SK-N-SH (cell line): ENCODE measurements at regions not wholly inside any gene's neighbourhood (a gene's known extent, or its start where the extent isn't known, plus 50 kb on each side); places are given as distances from the start of the nearest gene placed in this dataset.

Source experiments
- CTCF ChIA-PET: fragments of 300-600, 350-600 bp; formaldehyde crosslinking; extraction: SDS; loops from one replicate; lab custom pipeline; 2021; lab: Yijun Ruan, JAX
- POLR2A ChIA-PET: fragments of 350-600 bp; sonication (Branson Sonifier 250); formaldehyde crosslinking; extraction: SDS; loops from one replicate; lab custom pipeline; 2020; ENCODE audit warnings: antibody characterized with exemption, inconsistent platforms; lab: Yijun Ruan, JAX
- DNase-seq: peaks from one replicate; pipeline ENCODE4 v3.0.0; 2012
- H2AFZ ChIP-seq: fragments of 200-600 bp; sonication (generic); 2 replicates; pipeline ENCODE4 v1.8.1; 2016; ENCODE audit warnings: antibody characterized with exemption, mild to moderate bottlenecking, low read depth
- H3F3A ChIP-seq: fragments of 200-600 bp; sonication (generic); replicated peaks from 2 replicates; pipeline ENCODE3; 2016; ENCODE audit warnings: antibody characterized with exemption, mild to moderate bottlenecking; ENCODE audit not compliant: insufficient read depth
- H3K27ac ChIP-seq, 2 experiments: fragments of 200-500 bp in 1 of 2; fragments of 200-600 bp in 1 of 2; sonication (Bioruptor generic) in 1 of 2; sonication (generic), shearing (Covaris generic) in 1 of 2; 2 replicates each; pipeline versions ENCODE4 v1.5.1 to v1.6.1; 2014 to 2016; ENCODE audit warnings: low read depth in 2 of 2, inconsistent platforms in 1 of 2, low read length in 1 of 2, mild to moderate bottlenecking in 1 of 2, mixed read lengths in 1 of 2
- H3K27me3 ChIP-seq: fragments of 200-600 bp; sonication (generic), shearing (Covaris generic); 2 replicates; pipeline ENCODE4 v1.6.1; 2016; ENCODE audit warnings: mixed run types; ENCODE audit not compliant: insufficient read depth
- H3K36me3 ChIP-seq, 2 experiments: fragments of 200-500 bp in 1 of 2; fragments of 200-600 bp in 1 of 2; sonication (Bioruptor generic) in 1 of 2; sonication (generic) in 1 of 2; replicated peaks in 1 of 2; 2 replicates each; pipeline versions ENCODE3 to v1.5.1; 2014 to 2016; ENCODE audit warnings: low read length in 1 of 2, mild to moderate bottlenecking in 1 of 2; ENCODE audit not compliant: insufficient read depth in 2 of 2, control insufficient read depth in 1 of 2
- H3K4me1 ChIP-seq, 2 experiments: fragments of 200-500 bp in 1 of 2; fragments of 200-600 bp in 1 of 2; sonication (Bioruptor generic) in 1 of 2; sonication (generic), shearing (Covaris generic) in 1 of 2; 2 replicates each; pipeline versions ENCODE4 v1.5.1 to v1.6.1; 2014 to 2016; ENCODE audit warnings: low read depth in 1 of 2, low read length in 1 of 2, mixed run types in 1 of 2; ENCODE audit not compliant: insufficient read depth in 2 of 2, control insufficient read depth in 1 of 2
- H3K4me2 ChIP-seq: fragments of 200-600 bp; sonication (generic), shearing (Covaris generic); 2 replicates; pipeline ENCODE4 v1.6.1; 2017; ENCODE audit warnings: mixed run types
- H3K4me3 ChIP-seq, 2 experiments: fragments of 200-500 bp in 1 of 2; fragments of 200-600 bp in 1 of 2; sonication (Bioruptor generic) in 1 of 2; sonication (generic), shearing (Covaris generic) in 1 of 2; 2 replicates each; pipeline versions ENCODE4 v1.5.1 to v1.8.1; 2014 to 2016; ENCODE audit warnings: low read depth in 2 of 2, inconsistent platforms in 1 of 2, low read length in 1 of 2, mild to moderate bottlenecking in 1 of 2, mixed read lengths in 1 of 2, moderate library complexity in 1 of 2
- H3K79me2 ChIP-seq: fragments of 200-600 bp; sonication (generic); 2 replicates; pipeline ENCODE4 v1.8.1; 2017; ENCODE audit warnings: mild to moderate bottlenecking; ENCODE audit not compliant: insufficient read depth
- H3K9ac ChIP-seq: fragments of 200-600 bp; sonication (generic); 2 replicates; pipeline ENCODE4 v1.6.1; 2017; ENCODE audit warnings: mixed run types
- H3K9me2 ChIP-seq: fragments of 200-600 bp; sonication (generic); 2 replicates; pipeline ENCODE4 v1.6.1; 2017; ENCODE audit warnings: mixed run types
- H3K9me3 ChIP-seq: fragments of 200-600 bp; sonication (generic); 2 replicates; pipeline ENCODE4 v1.6.1; 2017; ENCODE audit warnings: mixed run types, mild to moderate bottlenecking, moderate library complexity
- H4K20me1 ChIP-seq: fragments of 200-600 bp; sonication (generic); 2 replicates; pipeline ENCODE4 v1.6.1; 2017; ENCODE audit warnings: mild to moderate bottlenecking, mixed run types; ENCODE audit not compliant: insufficient read depth
- CHD2 ChIP-seq: fragments of 150-350 bp; IDR thresholded peaks from 2 replicates; pipeline ENCODE4 v1.6.1; 2018; ENCODE audit warnings: low read length; ENCODE audit not compliant: partially characterized antibody
- ELF1 ChIP-seq: IDR thresholded peaks from 2 replicates; pipeline ENCODE4 v1.4.0; 2012
- EZH2phosphoT487 ChIP-seq: fragments of 200-600 bp; sonication (generic); IDR thresholded peaks from 2 replicates; pipeline ENCODE4 v1.6.1; 2017; ENCODE audit warnings: low read depth, mixed run types, mild to moderate bottlenecking, antibody characterized with exemption, moderate library complexity, borderline replicate concordance
- FOXJ3 ChIP-seq: sonication (generic); formaldehyde crosslinking; IDR thresholded peaks from 2 replicates; pipeline ENCODE4 v1.5.1; 2020; ENCODE audit warnings: mild to moderate bottlenecking, missing genetic modification reagents
- GABPA ChIP-seq: IDR thresholded peaks from 2 replicates; pipeline ENCODE4 v1.4.0; 2012; ENCODE audit warnings: low read depth, mild to moderate bottlenecking
- MXI1 ChIP-seq: IDR thresholded peaks from 2 replicates; pipeline ENCODE4 v1.6.1; 2012; ENCODE audit warnings: mild to moderate bottlenecking, low read depth, low read length, improper control_type of control experiment
- POLR2AphosphoS5 ChIP-seq: IDR thresholded peaks from 2 replicates; pipeline ENCODE4 v1.6.1; 2012; ENCODE audit warnings: low read depth, low read length
- REST ChIP-seq: IDR thresholded peaks from 2 replicates; pipeline ENCODE4 v1.6.1; 2012; ENCODE audit warnings: mild to moderate bottlenecking, low read depth, low read length, moderate library complexity
- SIN3A ChIP-seq: IDR thresholded peaks from 2 replicates; pipeline ENCODE4 v1.6.1; 2012; ENCODE audit warnings: low read depth, mild to moderate bottlenecking, low read length, moderate library complexity, borderline replicate concordance
- SMC3 ChIP-seq: IDR thresholded peaks from 2 replicates; pipeline ENCODE4 v1.6.1; 2012; ENCODE audit warnings: low read depth, low read length, improper control_type of control experiment
- WGBS: methylation state at CpG from one replicate; pipeline ENCODE4 v1.1.6; 2017; ENCODE audit warnings: low lambda C conversion rate; 5-methylcytosine and 5-hydroxymethylcytosine counted together
- TF ChIP-seq, protein P1 (sequence below): IDR thresholded peaks from 2 replicates; pipeline ENCODE4 v1.4.0; 2012; ENCODE audit warnings: low read depth, borderline replicate concordance

GRCh38 chr12:87200289-87200979, 828.8 kb downstream of the C12orf50 start:
- Histone ChIP-seq H3F3A (no peaks in the 10 kb centered on the region), H4K20me1 (no peaks in the 10 kb centered on the region), H3K9ac (no peak overlapping the region), H3K9me2 (no peaks in the 10 kb centered on the region), H3K36me3 (no peaks in the 10 kb centered on the region), H3K9me3 (no peaks in the 10 kb centered on the region), H3K4me2 (no peak overlapping the region), H3K4me3 (no peak overlapping the region), H3K27me3 (no peaks in the 10 kb centered on the region), H3K79me2 (no peaks in the 10 kb centered on the region), H3K4me1 (no peaks in the 10 kb centered on the region), H3K27ac (no peak overlapping the region), H2AFZ (no peak overlapping the region)
- DNase-seq = no peak
- 58% methylated on average over 1 of the region's 1 CpG for WGBS
- TF ChIP-seq EZH2phosphoT487 (no peak), SIN3A (no peak), GABPA (no peak), ELF1 (no peak), POLR2AphosphoS5 (no peak), REST (no peak), CHD2 (no peak), MXI1 (no peak), FOXJ3 (CRISPR knock-in tag) (no peak)
- TF ChIP-seq, protein P1, sequence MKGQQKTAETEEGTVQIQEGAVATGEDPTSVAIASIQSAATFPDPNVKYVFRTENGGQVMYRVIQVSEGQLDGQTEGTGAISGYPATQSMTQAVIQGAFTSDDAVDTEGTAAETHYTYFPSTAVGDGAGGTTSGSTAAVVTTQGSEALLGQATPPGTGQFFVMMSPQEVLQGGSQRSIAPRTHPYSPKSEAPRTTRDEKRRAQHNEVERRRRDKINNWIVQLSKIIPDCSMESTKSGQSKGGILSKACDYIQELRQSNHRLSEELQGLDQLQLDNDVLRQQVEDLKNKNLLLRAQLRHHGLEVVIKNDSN = no peak
- CTCF ChIA-PET = no interaction called here
- POLR2A ChIA-PET = no interaction called here

- Histone ChIP-seq H3K4me2 (no peak overlapping the region), H3K27me3 (no peaks in the 10 kb centered on the region), H3K9ac (no peak overlapping the region), H3K79me2 (no peaks in the 10 kb centered on the region), H3K9me3 (no peaks in the 10 kb centered on the region), H3F3A (no peaks in the 10 kb centered on the region), H3K4me1 (no peaks in the 10 kb centered on the region), H4K20me1 (no peaks in the 10 kb centered on the region), H2AFZ (no peak overlapping the region), H3K27ac (no peak overlapping the region)
- ChIA-PET POLR2A (no interaction called here), CTCF (no interaction called here)
- WGBS = 97% methylated on average over 1 of the region's 1 CpG
- no peak for TF ChIP-seq SMC3
- TF ChIP-seq, all 33 proteins: peak for 0
- Histone ChIP-seq H3K4me3 (no peak overlapping the region), H3K36me3 (no peaks in the 10 kb centered on the region), H3K9me2 (no peaks in the 10 kb centered on the region)
- no peak for DNase-seq
Observed at GRCh38 chr12:87198181-87198580, 831.0 kb downstream of the C12orf50 start.
